Ovary (tissue), 7 donors: ENCODE measurements at regions not wholly inside any gene's neighbourhood (a gene's known extent, or its start where the extent isn't known, plus 50 kb on each side); places are given as distances from the start of the nearest gene placed in this dataset.

ENCODE experiments used
- DNase-seq, 5 donors: peaks; one replicate each; pipeline ENCODE4 v3.0.0-alpha.2; 2019 to 2020
- H3K27ac ChIP-seq, 2 donors: fragments of 200-600 bp; one replicate each; pipeline versions ENCODE4 v1.5.1 to v1.8.0; 2019 to 2022
- H3K27me3 ChIP-seq: fragments of 200-600 bp; one replicate; pipeline ENCODE4 v1.8.0; 2022
- H3K36me3 ChIP-seq: fragments of 200-600 bp; sonication (generic); one replicate; pipeline ENCODE4 v1.5.1; 2019
- H3K4me1 ChIP-seq: one replicate; pipeline ENCODE4 v1.8.1; 2013; ENCODE audit warnings: mild to moderate bottlenecking, moderate library complexity; ENCODE audit not compliant: insufficient read depth
- H3K4me3 ChIP-seq: fragments of 200-600 bp; sonication (generic); one replicate; pipeline ENCODE4 v1.5.1; 2017
- H3K9me3 ChIP-seq, 2 donors: fragments of 200-600 bp in 1 of 2; sonication (generic) in 1 of 2; one replicate each; pipeline versions ENCODE4 v1.5.1 to v1.8.1; 2013 to 2019; ENCODE audit warnings: mild to moderate bottlenecking in 1 of 2, moderate library complexity in 1 of 2
- EP300 ChIP-seq: sonication (generic); formaldehyde crosslinking; IDR thresholded peaks from one replicate; pipeline ENCODE4 v1.6.1; 2017; ENCODE audit warnings: antibody characterized with exemption
- POLR2A ChIP-seq: fragments of 450-650 bp; IDR thresholded peaks from one replicate; pipeline ENCODE4 v1.6.1; 2017; ENCODE audit warnings: antibody characterized with exemption, mild to moderate bottlenecking, moderate library complexity
- WGBS, 3 donors: extraction: QIAGEN DNeasy Blood & Tissue Kit in 1 of 3; methylation state at CpG; one replicate each; pipeline versions ENCODE4 v1.1.5 to v1.1.7; 2013 to 2017; 5-methylcytosine and 5-hydroxymethylcytosine counted together
- intact Hi-C, 4 donors: fragments of 100-400 bp; cut with DNase I; formaldehyde crosslinking; loops; one replicate each; pipeline versions ENCODE4 v1.11.0 to v1.15.1; 2022 to 2023
- TF ChIP-seq, protein P1 (sequence below), 3 donors: fragments of 450-650 bp in 2 of 3; fragments of 200-600 bp in 1 of 3; IDR thresholded peaks; one replicate each; pipeline versions ENCODE4 v1.5.1 to v1.8.0; 2016 to 2022; ENCODE audit warnings: antibody characterized with exemption in 3 of 3, mild to moderate bottlenecking in 1 of 3
- donor health status: DM: no; HTN: no; CAD: no; lungs with moderate emphysema.
- donor health status: DM: no; HTN: no; CAD: no.
- donor health status: Bipolar disorder and iron deficiency.
- donor health status: DM: no; HTN: no; CAD: no.
- donor health status: DM: yes; HTN: yes; CAD: no.

DNA sequence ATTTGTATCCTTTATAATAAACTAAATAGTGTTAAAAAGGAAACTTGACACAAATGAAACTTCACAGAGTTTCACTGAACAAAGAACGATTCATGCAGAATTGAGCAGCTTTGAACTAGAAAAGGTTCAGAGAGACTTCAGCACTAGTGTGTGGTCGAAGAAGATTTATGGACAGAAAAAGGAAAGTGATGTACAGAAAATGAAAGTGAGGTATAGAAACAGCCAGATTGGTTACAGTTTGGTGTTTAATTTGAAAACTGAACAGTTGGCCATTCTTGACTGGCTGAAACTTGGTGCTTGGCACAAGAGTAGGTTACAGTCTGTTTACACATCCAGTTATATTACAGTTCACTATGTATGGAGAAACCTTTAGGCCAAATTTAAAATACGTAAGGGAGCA, 207.1 kb downstream of the GALC start:
- 87 to 91% (median 88%) methylated on average over 3 of the region's 3 CpGs for WGBS, 3 donors
- TF ChIP-seq POLR2A = no peak
- TF ChIP-seq, protein P1, sequence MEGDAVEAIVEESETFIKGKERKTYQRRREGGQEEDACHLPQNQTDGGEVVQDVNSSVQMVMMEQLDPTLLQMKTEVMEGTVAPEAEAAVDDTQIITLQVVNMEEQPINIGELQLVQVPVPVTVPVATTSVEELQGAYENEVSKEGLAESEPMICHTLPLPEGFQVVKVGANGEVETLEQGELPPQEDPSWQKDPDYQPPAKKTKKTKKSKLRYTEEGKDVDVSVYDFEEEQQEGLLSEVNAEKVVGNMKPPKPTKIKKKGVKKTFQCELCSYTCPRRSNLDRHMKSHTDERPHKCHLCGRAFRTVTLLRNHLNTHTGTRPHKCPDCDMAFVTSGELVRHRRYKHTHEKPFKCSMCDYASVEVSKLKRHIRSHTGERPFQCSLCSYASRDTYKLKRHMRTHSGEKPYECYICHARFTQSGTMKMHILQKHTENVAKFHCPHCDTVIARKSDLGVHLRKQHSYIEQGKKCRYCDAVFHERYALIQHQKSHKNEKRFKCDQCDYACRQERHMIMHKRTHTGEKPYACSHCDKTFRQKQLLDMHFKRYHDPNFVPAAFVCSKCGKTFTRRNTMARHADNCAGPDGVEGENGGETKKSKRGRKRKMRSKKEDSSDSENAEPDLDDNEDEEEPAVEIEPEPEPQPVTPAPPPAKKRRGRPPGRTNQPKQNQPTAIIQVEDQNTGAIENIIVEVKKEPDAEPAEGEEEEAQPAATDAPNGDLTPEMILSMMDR (IDR thresholded peaks at IDR 0.05) = no peak
- no peak for TF ChIP-seq EP300

DNA sequence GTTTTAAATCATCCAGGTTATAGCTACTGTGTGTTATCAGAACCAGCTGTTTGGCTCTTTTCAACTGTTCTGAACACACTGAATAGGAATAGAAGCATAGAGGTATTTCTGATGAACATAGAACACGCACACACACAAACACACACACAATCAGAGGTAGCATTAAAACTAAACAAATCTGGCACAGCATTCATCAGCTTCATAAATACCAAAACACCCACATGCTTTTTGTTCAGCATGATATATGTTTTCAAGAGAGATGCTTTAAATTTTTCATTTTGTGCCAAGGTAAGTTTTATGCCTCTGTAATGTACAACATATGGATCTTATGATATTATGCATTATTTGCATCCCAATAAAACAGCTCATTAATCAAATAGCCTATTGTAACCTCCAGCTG, 208.6 kb downstream of the GALC start:
- Histone ChIP-seq H3K27me3 (no peaks in the 10 kb centered on the region), H3K4me1 (no peaks in the 10 kb centered on the region), H3K36me3 (no peaks in the 10 kb centered on the region), H3K4me3 (no peak overlapping the region), H3K27ac (no peak overlapping the region), H3K9me3 (no peaks in the 10 kb centered on the region)
- TF ChIP-seq EP300 (no peak), POLR2A (no peak)
- WGBS, 3 donors = 32 to 33% (median 32%) methylated on average over 1 of the region's 1 CpG
- no peak for DNase-seq
- intact Hi-C loops = no loop called here

More for the DNA sequence above, 207.1 kb downstream of the GALC start:
- Histone ChIP-seq H3K27me3 (no peaks in the 10 kb centered on the region), H3K4me1 (no peaks in the 10 kb centered on the region), H3K27ac (no peak overlapping the region), H3K9me3 (no peaks in the 10 kb centered on the region), H3K36me3 (no peaks in the 10 kb centered on the region), H3K4me3 (no peak overlapping the region)
- no peak for DNase-seq
- intact Hi-C loops = no loop called here

DNA sequence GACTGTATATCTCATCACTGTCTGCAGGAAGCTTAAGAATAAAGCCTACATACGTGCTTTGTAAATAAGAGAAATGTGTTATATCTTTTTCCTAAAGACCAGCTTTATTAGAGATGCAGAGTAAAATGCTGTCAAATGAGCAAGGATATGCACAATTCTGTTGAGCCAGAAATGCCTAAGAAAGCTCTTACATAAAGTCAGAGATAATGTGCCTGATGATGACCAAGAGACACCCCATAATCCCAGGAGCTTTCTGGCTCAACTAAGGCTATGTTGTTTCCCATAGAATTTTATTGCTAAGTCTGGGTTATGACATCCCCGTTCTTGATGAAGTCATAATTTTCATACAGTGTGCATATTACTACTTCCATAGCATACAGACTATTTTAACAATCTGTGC, 209.9 kb downstream of the GALC start:
- DNase-seq = no peak
- H3K4me1 ChIP-seq = no peaks in the 10 kb centered on the region
- no peaks in the 10 kb centered on the region for H3K9me3 ChIP-seq
- no peak overlapping the region for H3K4me3 ChIP-seq
- intact Hi-C loops = no loop called here
- TF ChIP-seq EP300 (no peak), POLR2A (no peak)
- TF ChIP-seq, protein P1 (IDR thresholded peaks at IDR 0.05) = no peak
- no peaks in the 10 kb centered on the region for H3K36me3 ChIP-seq
- no peaks in the 10 kb centered on the region for H3K27me3 ChIP-seq
- no peak overlapping the region for H3K27ac ChIP-seq
- 58 to 85% (median 81%) methylated on average over 2 of the region's 2 CpGs for whole genome bisulfite sequencing, 3 donors

- Histone ChIP-seq H3K4me1 (no peaks in the 10 kb centered on the region), H3K36me3 (no peaks in the 10 kb centered on the region), H3K27ac (no peak overlapping the region), H3K4me3 (no peak overlapping the region), H3K27me3 (no peaks in the 10 kb centered on the region), H3K9me3 (no peaks in the 10 kb centered on the region)
- TF ChIP-seq, protein P1 (IDR thresholded peaks at IDR 0.05) = no peak
- TF ChIP-seq EP300 (no peak), POLR2A (no peak)
- no peak for DNase-seq
- 82 to 83% (median 82%) methylated on average over 7 of the region's 7 CpGs for WGBS, 3 donors
- intact Hi-C loops = no loop called here
Observed at GRCh38 chr14:87772854-87773253, 220.1 kb downstream of the GALC start.

GRCh38 chr14:87767567-87767901, 225.4 kb downstream of the GALC start:
- Histone ChIP-seq H3K36me3 (no peaks in the 10 kb centered on the region), H3K9me3 (no peaks in the 10 kb centered on the region), H3K4me1 (no peaks in the 10 kb centered on the region), H3K27me3 (no peaks in the 10 kb centered on the region), H3K27ac (no peak overlapping the region), H3K4me3 (no peak overlapping the region)
- 88 to 94% (median 93%) methylated on average over 2 of the region's 2 CpGs for WGBS, 3 donors
- intact Hi-C loops = no loop called here
- TF ChIP-seq POLR2A (no peak), EP300 (no peak)
- TF ChIP-seq, protein P1 (IDR thresholded peaks at IDR 0.05) = no peak
- no peak for DNase-seq
